Esophagus muscularis mucosa (tissue), 4 donors: ENCODE measurements at regions not wholly inside any gene's neighbourhood (a gene's known extent, or its start where the extent isn't known, plus 50 kb on each side); places are given as distances from the start of the nearest gene placed in this dataset.

Experiments
- DNase-seq: peaks from one replicate; pipeline ENCODE4 v3.0.0-alpha.2; 2017; ENCODE audit errors: extremely low spot score
- H3K27ac ChIP-seq, 4 donors: fragments of 200-600 bp; sonication (generic); replicated peaks in 1 of 4; 1 replicate in 3 of 4; 2 replicates in 1 of 4; pipeline ENCODE4 v1.5.1; 2016 to 2019; ENCODE audit warnings: mild to moderate bottlenecking in 1 of 4
- H3K27me3 ChIP-seq, 4 donors: fragments of 200-600 bp; sonication (generic); one replicate each; pipeline versions ENCODE4 v1.5.1 to v1.6.0; 2016 to 2019
- H3K36me3 ChIP-seq, 4 donors: fragments of 200-600 bp; sonication (generic); one replicate each; pipeline ENCODE4 v1.5.1; 2016 to 2019
- H3K4me1 ChIP-seq, 4 donors: fragments of 200-600 bp; sonication (generic); one replicate each; pipeline ENCODE4 v1.5.1; 2016 to 2019
- H3K4me3 ChIP-seq, 4 donors: fragments of 200-600 bp; sonication (generic); 1 replicate in 2 of 4; 2 replicates in 2 of 4; pipeline ENCODE4 v1.5.1; 2016 to 2019; ENCODE audit warnings: mild to moderate bottlenecking in 4 of 4, moderate library complexity in 1 of 4
- H3K9me3 ChIP-seq, 4 donors: fragments of 200-600 bp; sonication (generic); 1 replicate in 3 of 4; 2 replicates in 1 of 4; pipeline ENCODE4 v1.5.1; 2016 to 2019
- CTCF ChIP-seq, 3 experiments: fragments of 200-600 bp in 2 of 3; fragments of 450-650 bp in 1 of 3; sonication (generic) in 2 of 3; IDR thresholded peaks; one replicate each; pipeline ENCODE4 v1.5.1; 2017 to 2019; ENCODE audit warnings: antibody characterized with exemption in 3 of 3, mild to moderate bottlenecking in 2 of 3, moderate library complexity in 1 of 3
- EP300 ChIP-seq: sonication (generic); formaldehyde crosslinking; IDR thresholded peaks from one replicate; pipeline ENCODE4 v1.6.1; 2017; ENCODE audit warnings: antibody characterized with exemption
- POLR2A ChIP-seq: fragments of 450-650 bp; IDR thresholded peaks from one replicate; pipeline ENCODE4 v1.6.1; 2017; ENCODE audit warnings: antibody characterized with exemption, moderate library complexity, mild to moderate bottlenecking, low read depth
- POLR2AphosphoS5 ChIP-seq, 2 donors: sonication (generic); formaldehyde crosslinking; IDR thresholded peaks; one replicate each; pipeline ENCODE4 v1.6.1; 2017; ENCODE audit warnings: antibody characterized with exemption in 2 of 2
- WGBS: methylation state at CpG from one replicate; pipeline ENCODE4 v1.1.5; 2018; 5-methylcytosine and 5-hydroxymethylcytosine counted together
- intact Hi-C: fragments of 100-400 bp; cut with DNase I; formaldehyde crosslinking; loops from one replicate; pipeline ENCODE4 v1.15.1; 2023
- small RNA-seq, 3 donors: library from RNA; depleted of rRNA; stranded (forward); fragments of <200 nt; gene quantifications; one replicate each; pipeline ENCODE3, GENCODE V24; 2016

- H3K9me3 ChIP-seq, result peaks cover 0 to 16% (median 15%) of the 10 kb centered on the region in 4 donors
- TF ChIP-seq EP300, result no peak
- TF ChIP-seq POLR2A, result no peak
- no peak for TF ChIP-seq CTCF (IDR thresholded peaks at IDR 0.05)
- no peak for TF ChIP-seq POLR2AphosphoS5 (IDR thresholded peaks at IDR 0.05)
- no peak overlapping the region for H3K4me3 ChIP-seq
- peaks cover 0 to 16% (median 0%) of the 10 kb centered on the region in 4 donors for H3K27me3 ChIP-seq
- no peaks in the 10 kb centered on the region for H3K4me1 ChIP-seq
- no peaks in the 10 kb centered on the region for H3K36me3 ChIP-seq
- 95% methylated on average over 4 of the region's 4 CpGs for WGBS
- intact Hi-C loops, result no loop called here
- DNase-seq, result no peak
- no peak overlapping the region for H3K27ac ChIP-seq
These were observed 61.1 kb upstream of the PWP1 start for GRCh38 chr12:107624493-107624892.

DNA sequence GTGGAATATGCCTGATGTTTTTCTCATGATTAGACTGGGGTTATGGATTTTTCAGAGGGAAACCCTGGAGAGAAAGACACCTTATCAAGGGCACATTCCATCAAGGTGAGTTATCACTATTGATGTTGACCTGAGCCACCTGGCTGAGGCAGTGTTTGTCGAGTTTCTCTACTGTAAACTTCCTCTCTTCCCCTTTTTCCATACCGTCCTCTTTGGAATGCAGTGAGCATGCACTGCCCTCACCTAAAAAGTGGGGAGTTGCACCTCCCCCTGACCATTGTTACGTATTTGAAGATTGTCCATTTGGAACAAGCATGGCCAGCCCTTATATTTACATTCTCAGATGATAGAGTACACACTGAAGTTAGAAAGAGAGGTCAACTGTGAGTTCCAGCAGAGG lies 53.9 kb upstream of the PWP1 start:
- no peak for DNase-seq
- no peaks in the 10 kb centered on the region for H3K36me3 ChIP-seq
- 50% methylated on average over 3 of the region's 3 CpGs for WGBS
- no peaks in the 10 kb centered on the region for H3K4me1 ChIP-seq
- intact Hi-C loops, result no loop called here
- peaks cover 0 to 15% (median 0%) of the 10 kb centered on the region in 4 donors for H3K27me3 ChIP-seq
- H3K27ac ChIP-seq, result no peak overlapping the region
- no peak for TF ChIP-seq POLR2A
- TF ChIP-seq EP300, result no peak
- TF ChIP-seq CTCF (IDR thresholded peaks at IDR 0.05), result no peak
- no peak for TF ChIP-seq POLR2AphosphoS5 (IDR thresholded peaks at IDR 0.05)
- peaks cover 0 to 9% (median 3%) of the 10 kb centered on the region in 4 donors for H3K9me3 ChIP-seq
- H3K4me3 ChIP-seq, result no peak overlapping the region

DNA sequence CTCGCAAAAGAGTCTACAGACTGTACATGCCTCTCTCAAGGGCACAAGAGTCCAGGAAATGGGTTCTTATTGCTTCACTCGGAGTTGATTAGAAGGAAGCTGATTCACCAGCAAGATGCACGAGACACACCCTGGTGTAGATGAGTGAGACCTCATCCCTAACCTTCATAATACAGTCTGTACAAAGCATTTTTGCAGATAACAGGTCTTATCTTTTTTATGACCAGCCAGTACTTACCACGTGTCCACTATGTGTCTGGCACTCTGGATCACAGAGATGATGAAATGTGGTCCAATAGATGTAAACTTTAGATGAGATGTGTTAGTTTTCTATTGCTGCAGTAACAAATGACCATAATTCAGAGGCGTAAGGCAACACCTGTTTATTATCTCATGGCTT lies 53.4 kb upstream of the PWP1 start:
- Histone ChIP-seq H3K4me3 (no peak overlapping the region), H3K36me3 (no peaks in the 10 kb centered on the region), H3K27me3 (peaks cover 0 to 15% (median 0%) of the 10 kb centered on the region in 4 donors), H3K27ac (no peak overlapping the region), H3K9me3 (peaks cover 0 to 9% (median 3%) of the 10 kb centered on the region in 4 donors), H3K4me1 (no peaks in the 10 kb centered on the region)
- WGBS, result 89% methylated on average over 5 of the region's 5 CpGs
- DNase-seq, result no peak
- TF ChIP-seq EP300 (no peak), POLR2AphosphoS5 (IDR thresholded peaks at IDR 0.05) (no peak), CTCF (IDR thresholded peaks at IDR 0.05) (no peak), POLR2A (no peak)
- intact Hi-C loops, result no loop called here

DNA sequence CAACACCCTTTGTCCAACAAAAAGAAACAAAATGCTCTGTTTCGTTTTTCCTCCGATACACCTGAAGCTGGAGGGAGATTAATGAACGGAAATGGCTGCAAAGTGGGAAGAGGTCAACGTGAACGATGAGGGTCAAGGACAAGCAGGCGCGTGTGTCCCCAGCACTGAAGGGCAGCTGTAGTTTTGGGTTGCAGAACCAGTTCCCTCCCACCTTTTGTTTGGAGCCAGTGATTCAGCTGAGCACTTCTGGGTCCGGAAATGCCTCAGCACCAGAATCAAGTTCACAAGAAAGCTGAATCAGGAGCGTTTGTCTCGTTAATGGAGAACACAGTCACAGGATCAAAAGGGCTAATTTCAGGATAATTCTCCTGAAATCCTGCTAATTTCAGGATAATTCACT lies 51.1 kb upstream of the PWP1 start:
- H3K27ac ChIP-seq, result no peak overlapping the region
- intact Hi-C loops, result no loop called here
- H3K4me3 ChIP-seq, result no peak overlapping the region
- H3K36me3 ChIP-seq, result no peaks in the 10 kb centered on the region
- peaks cover 0 to 9% (median 3%) of the 10 kb centered on the region in 4 donors for H3K9me3 ChIP-seq
- no peaks in the 10 kb centered on the region for H3K4me1 ChIP-seq
- TF ChIP-seq EP300 (no peak), POLR2AphosphoS5 (IDR thresholded peaks at IDR 0.05) (no peak), POLR2A (no peak), CTCF (IDR thresholded peaks at IDR 0.05) (no peak)
- H3K27me3 ChIP-seq, result peaks cover 0 to 27% (median 0%) of the 10 kb centered on the region in 4 donors
- DNase-seq, result no peak
- WGBS, result 73% methylated on average over 10 of the region's 10 CpGs

DNA sequence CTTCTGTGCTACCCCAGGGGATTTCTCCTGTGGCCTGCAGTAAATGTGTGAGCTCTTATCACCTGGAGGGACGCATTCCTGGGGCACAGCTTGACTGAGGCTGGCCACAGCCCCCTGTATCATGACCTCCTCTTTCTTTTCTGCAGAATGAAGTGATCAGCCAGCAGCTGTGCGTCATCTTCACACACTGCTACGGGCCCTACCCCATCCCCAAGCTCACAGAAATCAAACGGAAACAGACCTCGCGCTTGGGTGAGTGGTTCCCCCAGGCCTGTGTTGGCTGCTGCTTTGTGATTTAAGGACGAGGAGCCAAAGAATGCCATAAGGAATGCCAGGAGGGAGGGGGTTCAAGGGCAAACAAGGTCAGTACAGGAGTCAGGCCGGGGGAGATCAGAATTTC lies 50.5 kb upstream of the PWP1 start:
- H3K36me3 ChIP-seq, result no peaks in the 10 kb centered on the region
- no peak for TF ChIP-seq POLR2A
- 47% methylated on average over 8 of the region's 8 CpGs for WGBS
- no peak overlapping the region for H3K27ac ChIP-seq
- H3K4me3 ChIP-seq, result no peak overlapping the region
- H3K4me1 ChIP-seq, result no peaks in the 10 kb centered on the region
- DNase-seq, result no peak
- peaks cover 0 to 27% (median 0%) of the 10 kb centered on the region in 4 donors for H3K27me3 ChIP-seq
- peaks cover 0 to 9% (median 3%) of the 10 kb centered on the region in 4 donors for H3K9me3 ChIP-seq
- intact Hi-C loops, result no loop called here

Small RNA genes lying in the stretch of these regions (small RNA-seq; reads per million reads assigned to genes)
- gene RF00284 (0 reads per million in 3 donors), gene RNA5SP371 (0 reads per million in 3 donors)
